ENCODE measurements at regions not wholly inside any gene's neighbourhood (a gene's known extent, or its start where the extent isn't known, plus 50 kb on each side); places are given as distances from the start of the nearest gene placed in this dataset.

- H2AK5ac ChIP-seq (ENCODE audit: low read depth, low read length): no peak overlapping the region
- peak overlapping the region in 1 of 4 experiments; percentile 19; a peak in 1 of 8 replicates for H3K4me3 ChIP-seq (ENCODE audit: extremely low read depth in 1 of 4, insufficient read depth in 2 of 4, low read depth in 3 of 4, low read length in 4 of 4)
- H2BK5ac ChIP-seq (ENCODE audit: low read depth, low read length): no peak overlapping the region
- H3K9me3 ChIP-seq (ENCODE audit: insufficient read depth in 2 of 2, low read depth in 1 of 2, low read length in 1 of 2): no peaks in the 10 kb centered on the region
- no peak overlapping the region for H2BK15ac ChIP-seq (ENCODE audit: low read length)
- H2BK120ac ChIP-seq (replicated peaks; ENCODE audit: low read depth, low read length): no peak overlapping the region
- H3K36me3 ChIP-seq (ENCODE audit: control insufficient read depth in 2 of 4, insufficient read depth in 4 of 4, low read length in 3 of 4): no peaks in the 10 kb centered on the region
- no peak for FAIRE-seq
- H3K56ac ChIP-seq (replicated peaks; ENCODE audit: insufficient read length, low read depth, low read length): no peak overlapping the region
- H3K27ac ChIP-seq (ENCODE audit: low read depth, low read length): no peak overlapping the region
- POLR2A ChIA-PET (ENCODE audit: partially characterized antibody): interaction anchor here (0.7 kb wide), 1 partner anchor 59 kb away, joined by 3 read pairs; no protein-coding TSS in a partner anchor
- H3K23ac ChIP-seq (ENCODE audit: insufficient read length): no peak overlapping the region
- no peaks in the 10 kb centered on the region for H3K79me1 ChIP-seq (ENCODE audit: low read depth, low read length)
- peak overlapping the region in 1 of 2 experiments; percentile 48; a peak in 3 of 4 replicates for H3K4me2 ChIP-seq (ENCODE audit: insufficient read depth in 1 of 2, low read depth in 2 of 2, low read length in 2 of 2)
- H4K20me1 ChIP-seq (replicated peaks in 1 of 2; ENCODE audit: control insufficient read depth in 1 of 2, insufficient read depth in 2 of 2, low read length in 2 of 2): no peaks in the 10 kb centered on the region
- no peak overlapping the region for H4K8ac ChIP-seq (ENCODE audit: extremely low read depth, insufficient read depth, low read length)
- H4K5ac ChIP-seq (ENCODE audit: insufficient read length, low read depth, low read length): no peak overlapping the region
- no peak overlapping the region for H2BK20ac ChIP-seq (ENCODE audit: low read length)
- no peak overlapping the region for H2AFZ ChIP-seq (ENCODE audit: low read length)
- CTCF ChIA-PET (ENCODE audit: partially characterized antibody): interaction anchor here (0.6 to 5.4 kb wide), 38 partner anchors 9 to 806 kb away, joined by 3 to 27 read pairs (median 4); no protein-coding TSS in a partner anchor
- 27% methylated on average over 21 of the region's 21 CpGs; no CpG with 5 or more reads in 1 of the 2 experiments for WGBS, 2 experiments (ENCODE audit: extremely low coverage in 1 of 2, insufficient coverage in 1 of 2, insufficient read length in 1 of 2, insufficient replicate concordance in 2 of 2, low coverage in 1 of 2, low lambda C conversion rate in 2 of 2, missing lambda C conversion rate in 1 of 2)
- no peak overlapping the region; the same call in 1 of the 2 replicates for H3K18ac ChIP-seq (ENCODE audit: extremely low read depth, low read length)
- no peaks in the 10 kb centered on the region for H3K4me1 ChIP-seq (replicated peaks in 1 of 4; ENCODE audit: control insufficient read depth in 3 of 4, insufficient read depth in 4 of 4, low read length in 3 of 4)
- H4K91ac ChIP-seq (replicated peaks; ENCODE audit: insufficient read length, low read length): no peak overlapping the region
- H3K27me3 ChIP-seq (replicated peaks in 1 of 4; ENCODE audit: control insufficient read depth in 3 of 4, extremely low read depth in 1 of 4, insufficient read depth in 3 of 4, low read length in 3 of 4): no peaks in the 10 kb centered on the region
- no peak overlapping the region for H3K9ac ChIP-seq (replicated peaks in 1 of 4; ENCODE audit: extremely low read depth in 1 of 4, low read depth in 3 of 4, low read length in 3 of 4)
- H3K4ac ChIP-seq (replicated peaks; ENCODE audit: insufficient read length, low read depth, low read length): no peak overlapping the region
- peaks cover 9% of the 10 kb centered on the region; the same call in 1 of the 2 replicates for H3K23me2 ChIP-seq (ENCODE audit: low read depth, low read length)
- peak; percentile 84 to 97 for DNase-seq (ENCODE audit: low read depth in 1 of 2, low spot score in 2 of 2)
- H3K14ac ChIP-seq (ENCODE audit: insufficient read length): no peak overlapping the region
- H2BK12ac ChIP-seq (ENCODE audit: low read depth, low read length): no peak overlapping the region
- no peaks in the 10 kb centered on the region for H3K79me2 ChIP-seq (ENCODE audit: control insufficient read depth in 1 of 2, insufficient read depth in 2 of 2, low read length in 2 of 2)
- TF ChIP-seq HDAC6 (IDR thresholded peaks at IDR 0.05; ENCODE audit: low read depth, low read length) (no peak), TCF12 (IDR thresholded peaks at IDR 0.05; ENCODE audit: low read depth, low read length) (no peak), BACH1 (IDR thresholded peaks at IDR 0.05; ENCODE audit: low read length) (no peak), CTBP2 (IDR thresholded peaks at IDR 0.05; ENCODE audit: borderline replicate concordance, insufficient read depth, insufficient read length, low read length) (peak; percentile 51), GABPA (IDR thresholded peaks at IDR 0.05; ENCODE audit: borderline replicate concordance, insufficient read depth, low read length) (no peak), E2F6 (IDR thresholded peaks at IDR 0.05) (peak; percentile 48; the same call in 1 of the 2 replicates), JUND (IDR thresholded peaks at IDR 0.05; ENCODE audit: low read length) (no peak), HDAC2 (IDR thresholded peaks at IDR 0.05; ENCODE audit: borderline replicate concordance in 1 of 2, low read depth in 2 of 2, low read length in 2 of 2) (peak in 1 of 2 experiments; percentile 97; a peak in 1 of 4 replicates), BRCA1 (IDR thresholded peaks at IDR 0.05; ENCODE audit: low read depth, low read length) (no peak), EP300 (IDR thresholded peaks at IDR 0.05; ENCODE audit: borderline replicate concordance in 1 of 2, low read depth in 2 of 2, low read length in 2 of 2) (no peak), CHD2 (IDR thresholded peaks at IDR 0.05; ENCODE audit: low read length) (no peak)
Observed at GRCh38 chr18:37778417-37779165, 213.0 kb upstream of the CELF4 start.

Measured in H1 (cell line).